HepG2 (cell line): ENCODE measurements at regions not wholly inside any gene's neighbourhood (a gene's known extent, or its start where the extent isn't known, plus 50 kb on each side); places are given as distances from the start of the nearest gene placed in this dataset.

Experiments
- ATAC-seq: fragments of 200-7000 bp; cut with Tn5 transposase; 3 replicates; pipeline ENCODE4 v1.9.1; 2020; ENCODE audit warnings: mild to moderate bottlenecking, moderate library complexity
- BruUV-seq: library from RNA; stranded (reverse); fragments of 400-500 nt; replicated peaks from 2 replicates; lab custom pipeline; 2021; lab: Mats Ljungman, UMichigan
- CTCF ChIA-PET: fragments of 300-600 bp; formaldehyde crosslinking; extraction: SDS; loops from one replicate; lab custom pipeline; 2021; ENCODE audit warnings: low total read pairs, inconsistent platforms, low intra/inter-chr PET ratio; lab: Yijun Ruan, JAX
- POLR2A ChIA-PET: fragments of 350-600 bp; sonication (Branson Sonifier 250); formaldehyde crosslinking; loops from one replicate; lab custom pipeline; 2020; ENCODE audit warnings: antibody characterized with exemption, inconsistent platforms; lab: Yijun Ruan, JAX
- DNase-seq: peaks from one replicate; pipeline ENCODE4 v3.0.0-alpha.2; 2015; ENCODE audit warnings: low spot score
- FAIRE-seq: peaks from 3 replicates; lab custom pipeline; 2011; peaks lifted over from hg19 to GRCh38; lab: Jason Lieb, UNC
- H2AFZ ChIP-seq: one replicate; pipeline ENCODE4 v1.6.1; 2011; ENCODE audit warnings: low read length, inconsistent platforms
- H3K27ac ChIP-seq: fragments of 300-600 bp; 3 replicates; pipeline ENCODE4 v1.8.0; 2011; ENCODE audit warnings: mixed run types, mild to moderate bottlenecking, mixed read lengths, low read length, inconsistent platforms; ENCODE audit not compliant: insufficient read depth; ENCODE audit errors: extremely low read length
- H3K27me3 ChIP-seq, 2 experiments: fragments of 200-600 bp in 1 of 2; 2 replicates in 1 of 2; 3 replicates in 1 of 2; pipeline versions ENCODE4 v1.6.0 to v1.8.0; 2011; ENCODE audit warnings: low read length in 2 of 2, mild to moderate bottlenecking in 2 of 2, moderate library complexity in 2 of 2, inconsistent platforms in 1 of 2; ENCODE audit not compliant: insufficient read depth in 2 of 2, control insufficient read depth in 1 of 2
- H3K36me3 ChIP-seq, 2 experiments: fragments of 200-600 bp in 1 of 2; replicated peaks in 1 of 2; 2 replicates in 1 of 2; 3 replicates in 1 of 2; pipeline versions ENCODE4 v1.5.1 to v1.8.0; 2011; ENCODE audit warnings: low read length in 2 of 2, inconsistent platforms in 1 of 2; ENCODE audit not compliant: insufficient read depth in 2 of 2, control insufficient read depth in 1 of 2
- H3K4me1 ChIP-seq: 2 replicates; pipeline ENCODE4 v1.5.1; 2012; ENCODE audit warnings: low read length, inconsistent platforms; ENCODE audit not compliant: insufficient read depth
- H3K4me2 ChIP-seq: 2 replicates; pipeline ENCODE4 v1.6.0; 2011; ENCODE audit warnings: low read depth, low read length, inconsistent platforms
- H3K4me3 ChIP-seq, 3 experiments: fragments of 200-600 bp in 1 of 3; sonication (generic), shearing (Covaris generic) in 1 of 3; replicated peaks in 1 of 3; 2 replicates each; pipeline ENCODE4 v1.5.1; 2011 to 2016; ENCODE audit warnings: low read length in 3 of 3, inconsistent platforms in 2 of 3, low read depth in 2 of 3, mild to moderate bottlenecking in 2 of 3, control low read depth in 1 of 3, mixed read lengths in 1 of 3; ENCODE audit not compliant: insufficient read depth in 1 of 3
- H3K79me2 ChIP-seq: one replicate; pipeline ENCODE4 v1.6.1; 2011; ENCODE audit warnings: low read length, inconsistent platforms; ENCODE audit not compliant: insufficient read depth
- H3K9ac ChIP-seq: 2 replicates; pipeline ENCODE4 v1.6.0; 2011; ENCODE audit warnings: mild to moderate bottlenecking, low read depth, low read length, inconsistent platforms; ENCODE audit not compliant: insufficient read depth
- H3K9me3 ChIP-seq: 2 replicates; pipeline ENCODE4 v1.5.1; 2012; ENCODE audit warnings: mild to moderate bottlenecking, low read length
- H4K20me1 ChIP-seq: 2 replicates; pipeline ENCODE4 v1.6.0; 2011; ENCODE audit warnings: inconsistent platforms, mild to moderate bottlenecking, low read length, moderate library complexity; ENCODE audit not compliant: insufficient read depth
- FLYWCH1 ChIP-seq: sonication (generic); formaldehyde crosslinking; IDR thresholded peaks from 2 replicates; pipeline ENCODE4 v1.8.1; 2023; ENCODE audit warnings: mild to moderate bottlenecking, missing genetic modification reagents
- HNF4G ChIP-seq, 2 experiments: sonication (generic) in 1 of 2; formaldehyde crosslinking in 1 of 2; IDR thresholded peaks; 2 replicates each; pipeline versions ENCODE4 v1.4.0 to v1.6.1; 2011 to 2020; ENCODE audit warnings: borderline replicate concordance in 2 of 2, low read depth in 2 of 2, mild to moderate bottlenecking in 2 of 2, low read length in 1 of 2, missing genetic modification reagents in 1 of 2, moderate library complexity in 1 of 2
- MIXL1 ChIP-seq: IDR thresholded peaks from 2 replicates; pipeline ENCODE4 v1.6.1; 2016
- NR3C1 ChIP-seq: sonication (generic); formaldehyde crosslinking; IDR thresholded peaks from 2 replicates; pipeline ENCODE4 v1.4.0; 2020; ENCODE audit warnings: missing genetic modification reagents
- RFX3 ChIP-seq: IDR thresholded peaks from 2 replicates; pipeline ENCODE4 v1.6.1; 2016; ENCODE audit warnings: missing biosample characterization, missing genetic modification reagents
- SIX1 ChIP-seq: sonication (generic); formaldehyde crosslinking; IDR thresholded peaks from 2 replicates; pipeline ENCODE4 v1.4.0; 2020; ENCODE audit warnings: missing genetic modification reagents, borderline replicate concordance
- ZSCAN9 ChIP-seq: IDR thresholded peaks from 2 replicates; pipeline ENCODE4 v1.6.1; 2016; ENCODE audit warnings: borderline replicate concordance
- WGBS: methylation state at CpG from one replicate; pipeline ENCODE4 v1.1.6; 2017; ENCODE audit warnings: low lambda C conversion rate; 5-methylcytosine and 5-hydroxymethylcytosine counted together
- in situ Hi-C: cut with HindIII; loops from 2 replicates; pipeline ENCODE4 v1.10.0; 2017; ENCODE audit warnings: low pct_unique_long_range_greater_than_20kb; ENCODE audit not compliant: extremely low pct_ligation_motif_present
- intact Hi-C: fragments of 100-400 bp; cut with micrococcal nuclease; formaldehyde crosslinking; loops from one replicate; pipeline ENCODE4 v1.10.0; 2022; ENCODE audit not compliant: unreplicated experiment
- TF ChIP-seq, protein P1 (sequence below): fragments of 450-650 bp; IDR thresholded peaks from 2 replicates; pipeline ENCODE4 v1.6.1; 2017
- TF ChIP-seq, protein P2 (sequence below): sonication (generic); formaldehyde crosslinking; IDR thresholded peaks from 2 replicates; pipeline ENCODE4 v1.4.0; 2020; ENCODE audit warnings: missing genetic modification reagents

DNA sequence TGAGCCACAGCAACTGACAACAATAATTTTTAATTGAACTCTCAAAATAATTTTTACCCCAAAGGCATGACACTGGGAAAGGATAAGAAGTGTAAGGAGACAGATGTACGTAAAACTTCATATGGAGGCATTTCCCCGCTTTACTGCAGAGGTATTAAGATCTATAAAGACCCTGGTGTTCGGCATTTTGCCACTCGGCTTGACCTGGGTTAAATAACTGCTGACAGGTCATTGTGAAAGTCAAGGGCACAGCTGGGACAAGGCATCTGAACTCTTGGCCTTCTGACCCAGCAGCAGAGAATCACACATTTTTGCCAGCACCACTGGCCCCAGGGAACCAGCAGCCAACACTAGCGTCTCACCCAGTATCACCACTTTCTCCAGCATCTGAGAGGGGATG, 372.1 kb downstream of the SOX9 start (continued):
- TF ChIP-seq, protein P1, sequence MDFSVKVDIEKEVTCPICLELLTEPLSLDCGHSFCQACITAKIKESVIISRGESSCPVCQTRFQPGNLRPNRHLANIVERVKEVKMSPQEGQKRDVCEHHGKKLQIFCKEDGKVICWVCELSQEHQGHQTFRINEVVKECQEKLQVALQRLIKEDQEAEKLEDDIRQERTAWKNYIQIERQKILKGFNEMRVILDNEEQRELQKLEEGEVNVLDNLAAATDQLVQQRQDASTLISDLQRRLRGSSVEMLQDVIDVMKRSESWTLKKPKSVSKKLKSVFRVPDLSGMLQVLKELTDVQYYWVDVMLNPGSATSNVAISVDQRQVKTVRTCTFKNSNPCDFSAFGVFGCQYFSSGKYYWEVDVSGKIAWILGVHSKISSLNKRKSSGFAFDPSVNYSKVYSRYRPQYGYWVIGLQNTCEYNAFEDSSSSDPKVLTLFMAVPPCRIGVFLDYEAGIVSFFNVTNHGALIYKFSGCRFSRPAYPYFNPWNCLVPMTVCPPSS: no peak

DNA sequence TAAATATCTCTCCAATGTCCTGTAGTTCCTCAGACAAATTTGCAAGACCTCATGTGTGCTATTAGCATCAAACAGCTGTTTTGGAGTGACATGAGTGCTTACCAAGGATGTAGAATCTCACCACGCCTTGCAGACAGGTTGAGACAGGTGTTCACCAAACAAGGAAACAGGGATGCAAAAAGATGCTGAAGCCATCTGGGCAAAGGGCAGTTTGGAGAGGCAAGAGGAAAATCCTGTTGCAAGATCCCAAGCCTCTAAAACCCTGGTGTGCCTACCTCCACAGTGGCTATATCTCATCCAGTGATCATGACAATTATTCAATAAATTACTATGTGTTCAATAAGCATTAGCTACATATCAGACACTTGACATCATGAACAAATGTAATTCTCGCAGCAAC, 373.7 kb downstream of the SOX9 start:
- FAIRE-seq: no peak
- no peak for TF ChIP-seq FLYWCH1 (CRISPR knock-in tag)
- TF ChIP-seq MIXL1 (CRISPR knock-in tag): no peak
- TF ChIP-seq NR3C1: no peak
- TF ChIP-seq HNF4G (IDR thresholded peaks at IDR 0.05; ENCODE audit: borderline replicate concordance, low read depth, low read length): no peak
- no peak for TF ChIP-seq HNF4G (CRISPR knock-in tag; IDR thresholded peaks at IDR 0.05; ENCODE audit: borderline replicate concordance, low read depth)
- no peak for TF ChIP-seq SIX1 (CRISPR knock-in tag)
- TF ChIP-seq, protein P2, sequence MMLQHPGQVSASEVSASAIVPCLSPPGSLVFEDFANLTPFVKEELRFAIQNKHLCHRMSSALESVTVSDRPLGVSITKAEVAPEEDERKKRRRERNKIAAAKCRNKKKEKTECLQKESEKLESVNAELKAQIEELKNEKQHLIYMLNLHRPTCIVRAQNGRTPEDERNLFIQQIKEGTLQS (CRISPR knock-in tag): no peak
- TF ChIP-seq ZSCAN9 (CRISPR knock-in tag): no peak
- no peak for TF ChIP-seq RFX3 (CRISPR knock-in tag)
- TF ChIP-seq, all 625 proteins: peak for 0
- ATAC-seq (no peak), DNase-seq (no peak)
- H3K9ac ChIP-seq: no peak overlapping the region
- ChIA-PET CTCF (no interaction called here), POLR2A (no interaction called here)
- H4K20me1 ChIP-seq: peaks cover 5% of the 10 kb centered on the region; the same call in 1 of the 2 replicates
- no peak overlapping the region for H3K4me3 ChIP-seq
- H3K4me1 ChIP-seq: peaks cover 63% of the 10 kb centered on the region
- in situ Hi-C loops: no loop called here
- intact Hi-C loops: no loop called here
- no peaks in the 10 kb centered on the region for H3K9me3 ChIP-seq
- peaks cover 0 to 1% of the 10 kb centered on the region in 2 experiments; a peak in 2 of 5 replicates for H3K36me3 ChIP-seq
- H3K4me2 ChIP-seq: no peak overlapping the region
- WGBS: 100% methylated on average over 2 of the region's 2 CpGs
- H2AFZ ChIP-seq: no peak overlapping the region
- BruUV-seq: no TSS peak
- H3K27ac ChIP-seq: no peak overlapping the region
- H3K79me2 ChIP-seq: peaks cover 89% of the 10 kb centered on the region
- no peaks in the 10 kb centered on the region for H3K27me3 ChIP-seq
